COLO829 (cell line): ENCODE measurements at regions not wholly inside any gene's neighbourhood (a gene's known extent, or its start where the extent isn't known, plus 50 kb on each side); places are given as distances from the start of the nearest gene placed in this dataset.

ENCODE experiments used
- DNase-seq: peaks from one replicate; pipeline ENCODE4 v3.0.0; 2012; ENCODE audit warnings: low spot score

DNA sequence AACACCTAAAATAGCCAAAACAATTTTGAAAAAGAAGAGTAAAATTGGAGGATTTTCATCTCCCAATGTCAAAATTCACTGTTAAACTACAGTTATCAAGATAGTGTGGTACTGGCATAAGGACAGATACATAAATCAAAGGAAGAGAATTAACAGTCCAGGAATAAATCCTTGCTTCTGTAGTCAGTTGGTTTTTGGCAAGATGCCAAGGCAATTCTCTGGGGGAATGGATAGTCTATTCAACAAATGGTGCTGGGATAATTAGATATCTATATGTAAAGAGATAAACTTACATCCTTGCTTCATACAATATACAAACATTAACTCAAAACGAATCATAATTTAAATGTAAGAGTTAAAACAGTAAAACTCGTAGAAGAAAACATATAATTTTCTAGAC lies 57.9 kb upstream of the SELENOK start:
- DNase-seq, result no peak

DNA sequence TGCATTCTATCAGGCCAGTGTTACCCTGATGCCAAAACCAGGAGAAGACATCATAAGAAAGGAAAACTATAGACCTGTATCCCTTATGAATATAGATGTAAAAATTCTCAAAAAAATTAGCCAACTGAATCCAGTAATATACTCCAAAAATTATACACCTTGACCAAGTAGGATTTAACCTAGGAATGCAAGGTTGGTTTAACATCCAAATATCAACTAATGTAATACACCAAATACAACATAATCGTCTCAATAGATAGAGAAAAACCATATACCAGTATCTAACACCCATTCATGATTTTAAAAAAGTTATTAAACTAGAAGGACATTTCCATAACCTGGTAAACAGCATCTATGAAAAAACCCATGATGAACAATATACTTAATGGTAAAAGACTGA lies 56.5 kb upstream of the SELENOK start:
- no peak for DNase-seq

- DNase-seq, result no peak
Measured at GRCh38 chr3:53944028-53944427, 52.4 kb upstream of the SELENOK start.

GRCh38 chr3:53941950-53942349 lies 50.3 kb upstream of the SELENOK start:
- DNase-seq, result no peak
